HepG2 (cell line): ENCODE measurements at regions not wholly inside any gene's neighbourhood (a gene's known extent, or its start where the extent isn't known, plus 50 kb on each side); places are given as distances from the start of the nearest gene placed in this dataset.

Experiments used
- ATAC-seq: fragments of 200-7000 bp; cut with Tn5 transposase; 3 replicates; pipeline ENCODE4 v1.9.1; 2020; ENCODE audit warnings: mild to moderate bottlenecking, moderate library complexity
- BruUV-seq: library from RNA; stranded (reverse); fragments of 400-500 nt; replicated peaks from 2 replicates; lab custom pipeline; 2021; lab: Mats Ljungman, UMichigan
- CTCF ChIA-PET: fragments of 300-600 bp; formaldehyde crosslinking; extraction: SDS; loops from one replicate; lab custom pipeline; 2021; ENCODE audit warnings: low total read pairs, inconsistent platforms, low intra/inter-chr PET ratio; lab: Yijun Ruan, JAX
- POLR2A ChIA-PET: fragments of 350-600 bp; sonication (Branson Sonifier 250); formaldehyde crosslinking; loops from one replicate; lab custom pipeline; 2020; ENCODE audit warnings: antibody characterized with exemption, inconsistent platforms; lab: Yijun Ruan, JAX
- DNase-seq: peaks from one replicate; pipeline ENCODE4 v3.0.0-alpha.2; 2015; ENCODE audit warnings: low spot score
- FAIRE-seq: peaks from 3 replicates; lab custom pipeline; 2011; peaks lifted over from hg19 to GRCh38; lab: Jason Lieb, UNC
- H2AFZ ChIP-seq: one replicate; pipeline ENCODE4 v1.6.1; 2011; ENCODE audit warnings: low read length, inconsistent platforms
- H3K27ac ChIP-seq: fragments of 300-600 bp; 3 replicates; pipeline ENCODE4 v1.8.0; 2011; ENCODE audit warnings: mixed run types, mild to moderate bottlenecking, mixed read lengths, low read length, inconsistent platforms; ENCODE audit not compliant: insufficient read depth; ENCODE audit errors: extremely low read length
- H3K27me3 ChIP-seq, 2 experiments: fragments of 200-600 bp in 1 of 2; 2 replicates in 1 of 2; 3 replicates in 1 of 2; pipeline versions ENCODE4 v1.6.0 to v1.8.0; 2011; ENCODE audit warnings: low read length in 2 of 2, mild to moderate bottlenecking in 2 of 2, moderate library complexity in 2 of 2, inconsistent platforms in 1 of 2; ENCODE audit not compliant: insufficient read depth in 2 of 2, control insufficient read depth in 1 of 2
- H3K36me3 ChIP-seq, 2 experiments: fragments of 200-600 bp in 1 of 2; replicated peaks in 1 of 2; 2 replicates in 1 of 2; 3 replicates in 1 of 2; pipeline versions ENCODE4 v1.5.1 to v1.8.0; 2011; ENCODE audit warnings: low read length in 2 of 2, inconsistent platforms in 1 of 2; ENCODE audit not compliant: insufficient read depth in 2 of 2, control insufficient read depth in 1 of 2
- H3K4me1 ChIP-seq: 2 replicates; pipeline ENCODE4 v1.5.1; 2012; ENCODE audit warnings: low read length, inconsistent platforms; ENCODE audit not compliant: insufficient read depth
- H3K4me2 ChIP-seq: 2 replicates; pipeline ENCODE4 v1.6.0; 2011; ENCODE audit warnings: low read depth, low read length, inconsistent platforms
- H3K4me3 ChIP-seq, 3 experiments: fragments of 200-600 bp in 1 of 3; sonication (generic), shearing (Covaris generic) in 1 of 3; replicated peaks in 1 of 3; 2 replicates each; pipeline ENCODE4 v1.5.1; 2011 to 2016; ENCODE audit warnings: low read length in 3 of 3, inconsistent platforms in 2 of 3, low read depth in 2 of 3, mild to moderate bottlenecking in 2 of 3, control low read depth in 1 of 3, mixed read lengths in 1 of 3; ENCODE audit not compliant: insufficient read depth in 1 of 3
- H3K79me2 ChIP-seq: one replicate; pipeline ENCODE4 v1.6.1; 2011; ENCODE audit warnings: low read length, inconsistent platforms; ENCODE audit not compliant: insufficient read depth
- H3K9ac ChIP-seq: 2 replicates; pipeline ENCODE4 v1.6.0; 2011; ENCODE audit warnings: mild to moderate bottlenecking, low read depth, low read length, inconsistent platforms; ENCODE audit not compliant: insufficient read depth
- H3K9me3 ChIP-seq: 2 replicates; pipeline ENCODE4 v1.5.1; 2012; ENCODE audit warnings: mild to moderate bottlenecking, low read length
- H4K20me1 ChIP-seq: 2 replicates; pipeline ENCODE4 v1.6.0; 2011; ENCODE audit warnings: inconsistent platforms, mild to moderate bottlenecking, low read length, moderate library complexity; ENCODE audit not compliant: insufficient read depth
- CBFB ChIP-seq: sonication (generic); formaldehyde crosslinking; IDR thresholded peaks from 2 replicates; pipeline ENCODE4 v1.4.0; 2020; ENCODE audit warnings: missing genetic modification reagents
- FOXA3 ChIP-seq: IDR thresholded peaks from 2 replicates; pipeline ENCODE4 v1.6.1; 2016; ENCODE audit warnings: missing genetic modification reagents, missing compliant biosample characterization
- KAT8 ChIP-seq: IDR thresholded peaks from 2 replicates; pipeline ENCODE4 v1.6.1; 2016; ENCODE audit warnings: missing genetic modification reagents, missing compliant biosample characterization
- MAFK ChIP-seq, 2 experiments: IDR thresholded peaks in 1 of 2; conservative IDR thresholded peaks in 1 of 2; 2 replicates each; pipeline ENCODE4 v1.6.1; 2011; ENCODE audit warnings: improper control_type of control experiment in 2 of 2, low read length in 2 of 2
- MTF2 ChIP-seq: sonication (generic); formaldehyde crosslinking; IDR thresholded peaks from 2 replicates; pipeline ENCODE4 v1.5.0; 2020; ENCODE audit warnings: missing genetic modification reagents, borderline replicate concordance
- MYC ChIP-seq: sonication (generic); formaldehyde crosslinking; IDR thresholded peaks from 2 replicates; pipeline ENCODE4 v1.9.0; 2021; ENCODE audit warnings: missing genetic modification reagents, borderline replicate concordance
- NBN ChIP-seq: fragments of 450-650 bp; conservative IDR thresholded peaks from 2 replicates; pipeline ENCODE4 v1.6.1; 2017
- PRMT3 ChIP-seq: sonication (generic); formaldehyde crosslinking; IDR thresholded peaks from 2 replicates; pipeline ENCODE4 v1.8.1; 2022; ENCODE audit warnings: low read depth, mild to moderate bottlenecking, moderate library complexity, missing genetic modification reagents, borderline replicate concordance
- U2AF1 ChIP-seq: fragments of 200-400 bp; formaldehyde crosslinking; optimal IDR thresholded peaks from 2 replicates; pipeline ENCODE3; 2017; ENCODE audit warnings: mild to moderate bottlenecking, low read depth, low read length
- ZNF451 ChIP-seq: sonication (generic); formaldehyde crosslinking; IDR thresholded peaks from 2 replicates; pipeline ENCODE4 v1.5.0; 2020; ENCODE audit warnings: mild to moderate bottlenecking, missing genetic modification reagents
- ZNF530 ChIP-seq: sonication (generic); formaldehyde crosslinking; IDR thresholded peaks from 2 replicates; pipeline ENCODE4 v1.5.0; 2020; ENCODE audit warnings: low read depth, mild to moderate bottlenecking, missing genetic modification reagents
- ZNF567 ChIP-seq: sonication (generic); formaldehyde crosslinking; IDR thresholded peaks from 2 replicates; pipeline ENCODE4 v1.8.1; 2023; ENCODE audit warnings: mild to moderate bottlenecking, missing genetic modification reagents, borderline replicate concordance
- ZNF674 ChIP-seq: sonication (generic); formaldehyde crosslinking; IDR thresholded peaks from 2 replicates; pipeline ENCODE4 v1.5.0; 2020; ENCODE audit warnings: low read depth, mild to moderate bottlenecking, missing genetic modification reagents
- WGBS: methylation state at CpG from one replicate; pipeline ENCODE4 v1.1.6; 2017; ENCODE audit warnings: low lambda C conversion rate; 5-methylcytosine and 5-hydroxymethylcytosine counted together
- in situ Hi-C: cut with HindIII; loops from 2 replicates; pipeline ENCODE4 v1.10.0; 2017; ENCODE audit warnings: low pct_unique_long_range_greater_than_20kb; ENCODE audit not compliant: extremely low pct_ligation_motif_present
- intact Hi-C: fragments of 100-400 bp; cut with micrococcal nuclease; formaldehyde crosslinking; loops from one replicate; pipeline ENCODE4 v1.10.0; 2022; ENCODE audit not compliant: unreplicated experiment
- TF ChIP-seq, protein P1 (sequence below): sonication (generic); formaldehyde crosslinking; IDR thresholded peaks from 2 replicates; pipeline ENCODE4 v1.8.1; 2023; ENCODE audit warnings: mild to moderate bottlenecking, moderate library complexity, missing genetic modification reagents

DNA sequence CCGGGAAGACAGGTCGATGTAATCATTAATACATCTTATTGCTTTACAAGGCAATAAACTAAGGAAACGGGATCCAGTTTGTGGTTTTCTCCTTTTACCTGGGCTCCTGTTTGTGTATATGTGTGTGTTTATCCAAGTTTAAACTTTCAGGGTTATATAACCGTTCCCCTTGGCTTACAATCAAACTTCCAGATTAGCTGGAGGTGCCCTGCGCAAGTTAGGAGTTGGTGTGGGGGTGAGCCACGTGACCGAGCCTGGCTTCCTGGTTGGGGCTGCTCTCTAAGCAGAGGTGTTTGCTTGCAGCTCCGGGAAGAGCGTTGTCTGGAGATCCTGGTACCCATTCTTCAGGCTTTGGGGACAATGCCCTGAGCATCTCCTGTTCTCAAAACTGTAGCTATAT lies 129.2 kb downstream of the FHDC1 start:
- WGBS = 81% methylated on average over 9 of the region's 9 CpGs
- Histone ChIP-seq H3K27me3 (no peaks in the 10 kb centered on the region), H3K4me1 (peaks cover 61% of the 10 kb centered on the region), H3K27ac (no peak overlapping the region), H2AFZ (no peak overlapping the region), H3K4me3 (no peak overlapping the region), H3K36me3 (no peaks in the 10 kb centered on the region), H3K9me3 (no peaks in the 10 kb centered on the region), H3K9ac (no peak overlapping the region), H4K20me1 (no peaks in the 10 kb centered on the region), H3K4me2 (no peak overlapping the region), H3K79me2 (no peaks in the 10 kb centered on the region)
- DNase-seq = no peak
- BruUV-seq = no TSS peak
- ATAC-seq = no peak
- POLR2A ChIA-PET = no interaction called here
- FAIRE-seq = no peak
- CTCF ChIA-PET = no interaction called here
- TF ChIP-seq MTF2 (CRISPR knock-in tag) = no peak
- TF ChIP-seq ZNF451 (CRISPR knock-in tag) = no peak
- no peak for TF ChIP-seq U2AF1
- TF ChIP-seq, protein P1, sequence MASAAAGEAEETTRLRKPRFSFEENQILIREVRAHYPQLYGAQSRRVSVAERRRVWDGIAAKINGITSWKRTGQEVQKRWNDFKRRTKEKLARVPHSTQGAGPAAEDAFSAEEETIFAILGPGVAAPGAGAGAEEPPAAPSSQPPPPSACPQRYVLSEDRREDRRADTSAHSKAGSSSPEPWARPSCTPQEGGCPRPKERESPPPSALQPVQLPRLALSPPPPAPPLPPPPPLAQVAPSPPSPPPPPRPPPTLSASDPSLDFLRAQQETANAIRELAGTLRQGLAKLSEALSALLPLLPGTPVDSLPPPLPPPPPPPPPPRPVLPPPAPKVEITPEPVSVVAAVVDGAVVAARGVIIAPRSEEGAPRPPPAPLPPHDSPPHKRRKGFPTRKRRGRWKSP (CRISPR knock-in tag) = no peak
- TF ChIP-seq MYC (CRISPR knock-in tag) = no peak
- TF ChIP-seq PRMT3 (CRISPR knock-in tag) = no peak
- no peak for TF ChIP-seq ZNF567
- no peak for TF ChIP-seq ZNF530 (CRISPR knock-in tag)
- TF ChIP-seq CBFB = no peak
- TF ChIP-seq NBN = no peak
- no peak for TF ChIP-seq ZNF674 (CRISPR knock-in tag)
- no peak for TF ChIP-seq KAT8 (CRISPR knock-in tag)
- TF ChIP-seq FOXA3 (CRISPR knock-in tag) = no peak
- no peak for TF ChIP-seq MAFK (conservative IDR thresholded peaks at IDR 0.05 in 1 of 2, IDR thresholded peaks at IDR 0.05 in 1 of 2; ENCODE audit: low read length in 2 of 2)
- intact Hi-C loops (loop anchor here (10.0 kb wide), 1 partner anchor 60 kb away; no protein-coding TSS in a partner anchor), in situ Hi-C loops (no loop called here)
